SK-MEL-5 (cell line): ENCODE measurements at regions not wholly inside any gene's neighbourhood (a gene's known extent, or its start where the extent isn't known, plus 50 kb on each side); places are given as distances from the start of the nearest gene placed in this dataset.

Experiments used
- DNase-seq: peaks from one replicate; pipeline ENCODE4 v3.0.0-alpha.2; 2016; ENCODE audit warnings: low read depth, low spot score
- in situ Hi-C: cut with HindIII; loops from 2 replicates; pipeline ENCODE4 v1.10.0; 2016; ENCODE audit warnings: low sequenced_read_pairs, high pct_unique_total_duplicates, low pct_unique_long_range_greater_than_20kb

DNA sequence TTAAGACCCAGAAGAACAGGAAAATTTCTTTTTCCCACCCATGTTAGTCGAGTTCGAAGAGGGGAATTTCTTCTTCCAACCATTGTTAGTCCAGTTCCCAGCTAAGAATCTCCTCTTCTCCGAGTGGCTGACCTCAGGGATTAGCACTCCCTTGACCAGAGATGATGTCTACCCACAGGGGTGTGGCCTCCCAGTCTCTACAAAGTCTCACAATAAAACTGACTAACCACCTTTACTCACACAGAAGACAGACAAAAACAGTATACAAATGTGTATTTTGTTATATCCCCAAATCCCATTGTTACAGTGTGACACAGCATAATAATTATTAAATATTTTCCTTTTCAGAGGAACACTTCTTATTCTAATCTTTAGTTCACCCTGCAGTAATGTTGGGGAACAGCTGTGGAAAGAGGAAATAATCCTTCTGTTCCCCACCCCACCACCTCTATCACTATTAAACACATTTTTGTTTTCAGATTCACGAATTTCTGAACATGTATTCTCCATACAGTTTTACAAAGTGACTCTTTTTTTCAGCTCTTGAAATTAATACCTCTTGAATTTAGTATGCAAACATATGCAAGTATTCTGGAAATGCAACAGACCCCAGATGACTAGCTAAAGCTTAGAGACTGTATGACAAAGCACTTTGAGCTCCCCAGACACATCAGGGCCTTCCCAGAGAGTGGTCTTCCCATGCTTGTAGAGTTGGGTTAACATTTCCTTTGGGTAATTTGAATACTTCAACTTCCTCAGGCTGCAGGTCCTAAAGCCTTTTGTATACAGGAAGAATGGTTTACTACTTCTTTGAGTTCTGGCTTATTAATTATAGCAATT lies 62.5 kb upstream of the NFKB1 start:
- DNase-seq = no peak
- in situ Hi-C loops = no loop called here

GRCh38 chr4:102439236-102439614 lies 61.9 kb upstream of the NFKB1 start:
- peak; percentile 24 for DNase-seq
- in situ Hi-C loops = no loop called here

GRCh38 chr4:102439812-102440211 lies 61.3 kb upstream of the NFKB1 start:
- in situ Hi-C loops = no loop called here
- peak; percentile 11 for DNase-seq

DNA sequence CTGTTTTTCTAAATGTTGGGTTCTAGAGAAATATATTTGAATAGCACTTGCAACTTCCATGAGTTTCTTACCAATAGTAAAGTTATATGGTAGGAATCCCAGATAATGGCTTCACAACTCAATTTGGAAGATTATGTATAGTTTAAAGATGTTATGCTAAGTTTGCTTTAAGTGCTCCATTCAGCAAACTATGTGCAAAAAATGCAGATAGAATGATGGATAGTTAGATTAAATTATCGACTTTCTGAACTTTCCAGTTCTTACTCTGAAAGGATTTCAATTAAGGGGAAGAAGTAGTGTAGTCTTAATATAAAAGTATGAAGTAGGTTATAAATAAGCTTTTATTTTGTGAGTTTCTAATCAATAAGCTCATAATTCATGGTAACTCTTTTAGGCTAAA lies 60.7 kb upstream of the NFKB1 start:
- DNase-seq = no peak
- in situ Hi-C loops = no loop called here

DNA sequence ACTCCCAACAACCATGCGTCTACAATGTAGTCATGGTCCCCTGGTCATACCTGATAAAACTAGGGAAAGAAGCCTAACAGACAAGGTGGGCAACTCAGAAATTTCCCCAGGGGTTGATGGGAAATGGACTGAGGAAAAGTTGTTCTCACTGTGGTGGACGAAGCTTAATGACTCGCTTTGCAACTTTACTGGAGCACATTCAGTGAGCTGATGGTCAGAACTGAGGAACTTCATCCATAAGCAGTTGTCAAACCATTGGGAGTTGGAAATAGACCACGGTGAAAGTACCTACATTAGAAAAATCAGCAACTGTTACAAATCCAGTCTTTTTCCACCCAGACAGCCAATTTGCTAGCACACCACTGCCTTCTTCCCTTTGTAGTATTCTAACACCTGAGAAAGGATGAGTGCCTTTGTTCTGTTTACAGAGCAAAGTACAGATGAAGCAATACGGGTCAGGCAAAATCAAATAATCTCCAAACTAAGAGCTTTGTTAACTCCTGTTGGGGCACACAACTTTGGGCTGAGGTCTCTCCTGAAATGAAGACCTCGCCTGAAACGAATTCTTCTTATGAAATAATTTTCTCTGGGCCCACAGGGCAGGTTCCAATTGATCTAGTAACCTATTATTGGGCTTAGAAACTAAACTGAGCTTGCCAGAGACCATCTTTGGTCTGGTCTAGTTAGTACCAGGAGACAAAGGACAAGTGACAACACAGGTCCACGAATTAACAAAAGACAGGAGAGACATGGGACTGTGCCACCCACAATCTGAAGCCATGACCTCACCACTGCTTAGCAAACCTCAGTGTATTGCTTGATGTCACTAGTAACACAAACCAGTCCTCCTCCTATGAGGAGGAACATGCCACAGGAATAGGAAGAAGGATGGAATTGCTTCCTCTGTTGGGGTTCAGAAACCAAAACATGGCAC lies 58.9 kb upstream of the NFKB1 start:
- in situ Hi-C loops = no loop called here
- DNase-seq = no peak

DNA sequence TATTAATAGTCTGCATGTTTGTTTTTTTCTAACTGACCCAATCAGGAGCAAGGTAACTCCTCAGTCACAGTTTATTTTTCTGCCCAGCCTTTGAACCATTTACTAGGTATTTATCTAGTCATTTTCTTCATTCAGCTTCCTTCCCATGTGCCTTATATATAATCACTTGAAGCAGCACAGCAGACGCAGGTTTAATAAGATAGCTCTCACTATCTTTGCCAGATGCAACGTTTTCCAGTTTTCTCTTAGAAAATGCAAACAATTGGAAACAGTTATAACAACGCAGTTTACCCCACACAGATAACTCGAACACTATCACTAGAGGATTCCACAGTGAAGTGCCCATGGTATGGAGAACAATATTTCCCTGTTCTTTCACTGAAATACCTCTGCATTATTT lies 56.4 kb upstream of the NFKB1 start:
- in situ Hi-C loops = no loop called here
- no peak for DNase-seq

DNA sequence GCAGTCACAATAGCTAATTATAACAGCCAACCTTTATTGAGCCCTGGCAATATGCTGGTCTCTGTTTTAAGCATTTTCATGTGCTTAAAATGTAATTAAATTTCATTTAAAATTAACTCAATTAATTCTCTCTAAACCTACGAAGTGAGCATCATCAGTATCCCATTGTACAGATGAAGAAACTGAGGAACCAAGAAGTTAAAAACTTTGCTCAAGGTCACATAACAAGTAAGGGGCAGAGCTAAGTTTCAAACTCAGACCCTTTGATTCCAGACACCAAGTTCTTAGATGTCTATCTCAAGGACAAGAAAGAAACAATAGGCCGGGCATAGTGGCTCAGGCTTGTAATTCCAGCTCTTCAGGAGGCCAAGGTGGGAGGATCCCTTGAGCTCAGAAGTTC lies 55.9 kb upstream of the NFKB1 start:
- in situ Hi-C loops = no loop called here
- no peak for DNase-seq

- in situ Hi-C loops = no loop called here
- DNase-seq = no peak
Measured at GRCh38 chr4:102447413-102447812, 53.7 kb upstream of the NFKB1 start.

DNA sequence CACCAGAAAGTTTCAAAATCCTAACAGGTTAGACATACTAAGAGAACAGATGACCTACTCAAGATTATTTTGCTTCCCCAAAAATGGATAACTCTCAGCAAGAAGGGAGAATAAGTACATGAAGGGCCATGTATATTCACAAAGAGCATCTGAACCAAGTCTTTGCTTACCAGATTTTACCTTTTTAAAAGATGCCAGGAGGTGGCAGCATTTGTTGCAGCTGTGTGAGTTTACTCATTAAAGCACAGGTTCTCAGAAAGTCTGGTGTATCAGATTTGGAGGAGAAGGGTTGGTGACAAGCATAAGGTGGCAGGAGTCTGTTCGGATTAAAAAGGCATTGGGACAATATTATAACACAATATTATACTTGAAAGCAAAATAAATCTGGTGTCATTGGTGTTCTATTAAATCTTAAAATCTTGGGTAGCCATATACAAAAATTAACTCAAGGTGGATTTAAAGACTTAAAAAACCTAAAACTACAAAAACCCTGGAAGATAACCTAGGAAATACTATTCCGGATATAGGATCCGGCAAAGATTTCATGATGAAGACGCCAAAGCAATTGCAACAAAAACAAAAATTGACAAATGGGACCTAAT lies 51.3 kb upstream of the NFKB1 start:
- in situ Hi-C loops = no loop called here
- DNase-seq = peak; percentile 77

- in situ Hi-C loops = no loop called here
Measured at GRCh38 chr4:102451266-102451665, 49.9 kb upstream of the NFKB1 start.

More at GRCh38 chr4:102451266-102451665, 49.9 kb upstream of the NFKB1 start:
- no peak for DNase-seq
